H9 (cell line): ENCODE measurements at regions not wholly inside any gene's neighbourhood (a gene's known extent, or its start where the extent isn't known, plus 50 kb on each side); places are given as distances from the start of the nearest gene placed in this dataset.

Source experiments
- DNase-seq: peaks from one replicate; pipeline ENCODE4 v3.0.0-alpha.2; 2017
- H2AFZ ChIP-seq: one replicate; pipeline ENCODE4 v1.6.1; 2013; ENCODE audit warnings: mild to moderate bottlenecking, low read length, control low read depth, moderate library complexity
- H2AK5ac ChIP-seq: 2 replicates; pipeline ENCODE4 v1.6.1; 2013; ENCODE audit warnings: low read length, control low read depth, mixed read lengths; ENCODE audit not compliant: insufficient read length
- H2BK120ac ChIP-seq: one replicate; pipeline ENCODE4 v1.6.1; 2013; ENCODE audit warnings: low read depth, mild to moderate bottlenecking, low read length, control low read depth, inconsistent platforms; ENCODE audit not compliant: poor library complexity, severe bottlenecking
- H2BK12ac ChIP-seq: 2 replicates; pipeline ENCODE4 v1.6.1; 2013; ENCODE audit warnings: low read length, control low read depth, mixed read lengths, low read depth; ENCODE audit not compliant: insufficient read length
- H2BK15ac ChIP-seq: 2 replicates; pipeline ENCODE4 v1.6.1; 2013; ENCODE audit warnings: low read depth, low read length, control low read depth
- H2BK20ac ChIP-seq: one replicate; pipeline ENCODE4 v1.6.1; 2013; ENCODE audit warnings: low read depth, mild to moderate bottlenecking, low read length, control low read depth, inconsistent platforms; ENCODE audit not compliant: poor library complexity, severe bottlenecking
- H2BK5ac ChIP-seq: 2 replicates; pipeline ENCODE4 v1.6.1; 2013; ENCODE audit warnings: low read length, control low read depth, mixed read lengths; ENCODE audit not compliant: insufficient read length
- H3K14ac ChIP-seq: 2 replicates; pipeline ENCODE4 v1.6.1; 2013; ENCODE audit warnings: low read length, control low read depth; ENCODE audit not compliant: insufficient read depth
- H3K18ac ChIP-seq: 2 replicates; pipeline ENCODE4 v1.6.1; 2013; ENCODE audit warnings: low read depth, mild to moderate bottlenecking, mixed read lengths, low read length, control low read depth; ENCODE audit not compliant: insufficient read length
- H3K23ac ChIP-seq: 2 replicates; pipeline ENCODE4 v1.6.1; 2013; ENCODE audit warnings: low read length, control low read depth, mixed read lengths, low read depth; ENCODE audit not compliant: insufficient read length
- H3K23me2 ChIP-seq: 2 replicates; pipeline ENCODE4 v1.6.1; 2013; ENCODE audit warnings: low read depth, mild to moderate bottlenecking, mixed read lengths, low read length, control low read depth; ENCODE audit not compliant: insufficient read length, poor library complexity, severe bottlenecking
- H3K27ac ChIP-seq: 2 replicates; pipeline ENCODE4 v1.5.1; 2013; ENCODE audit warnings: low read length, control low read depth, mixed read lengths, low read depth; ENCODE audit not compliant: insufficient read length
- H3K27me3 ChIP-seq: 2 replicates; pipeline ENCODE4 v1.6.1; 2013; ENCODE audit warnings: low read length, control low read depth, inconsistent platforms; ENCODE audit not compliant: insufficient read depth
- H3K4ac ChIP-seq: 2 replicates; pipeline ENCODE4 v1.6.1; 2013; ENCODE audit warnings: low read depth, mild to moderate bottlenecking, control low read depth, inconsistent platforms, low read length, moderate library complexity
- H3K4me1 ChIP-seq: 2 replicates; pipeline ENCODE4 v1.6.1; 2013; ENCODE audit warnings: low read length, control low read depth, inconsistent platforms; ENCODE audit not compliant: insufficient read depth
- H3K4me2 ChIP-seq: 2 replicates; pipeline ENCODE4 v1.6.1; 2013; ENCODE audit warnings: low read length, control low read depth, mixed read lengths; ENCODE audit not compliant: insufficient read length, insufficient read depth
- H3K56ac ChIP-seq: 2 replicates; pipeline ENCODE4 v1.6.1; 2013; ENCODE audit warnings: low read depth, mild to moderate bottlenecking, mixed read lengths, low read length, control low read depth; ENCODE audit not compliant: insufficient read length
- H3K79me1 ChIP-seq: 2 replicates; pipeline ENCODE4 v1.6.1; 2013; ENCODE audit warnings: low read depth, mild to moderate bottlenecking, moderate library complexity, low read length, control low read depth, inconsistent platforms; ENCODE audit not compliant: insufficient read depth, poor library complexity, severe bottlenecking
- H3K79me2 ChIP-seq: 2 replicates; pipeline ENCODE4 v1.6.1; 2013; ENCODE audit warnings: low read length, control low read depth, inconsistent platforms; ENCODE audit not compliant: insufficient read depth
- H3K9ac ChIP-seq: 2 replicates; pipeline ENCODE4 v1.6.1; 2013; ENCODE audit warnings: low read length, control low read depth, mixed read lengths; ENCODE audit not compliant: insufficient read length; ENCODE audit errors: extremely low read depth
- H3K9me3 ChIP-seq: one replicate; pipeline ENCODE4 v1.6.1; 2013; ENCODE audit warnings: low read depth, low read length, inconsistent platforms; ENCODE audit not compliant: control insufficient read depth
- H3T11ph ChIP-seq: one replicate; pipeline ENCODE4 v1.6.1; 2013; ENCODE audit warnings: mild to moderate bottlenecking, low read length, control low read depth, inconsistent platforms
- H4K20me1 ChIP-seq: one replicate; pipeline ENCODE4 v1.6.1; 2013; ENCODE audit not compliant: control insufficient read depth, insufficient read length, insufficient read depth
- H4K5ac ChIP-seq: 2 replicates; pipeline ENCODE4 v1.6.1; 2013; ENCODE audit warnings: low read depth, mild to moderate bottlenecking, mixed read lengths, low read length, control low read depth; ENCODE audit not compliant: insufficient read length
- H4K8ac ChIP-seq: replicated peaks from 2 replicates; pipeline ENCODE4 v1.6.1; 2013; ENCODE audit warnings: low read length, control low read depth, mixed read lengths, low read depth; ENCODE audit not compliant: insufficient read length
- H4K91ac ChIP-seq: 2 replicates; pipeline ENCODE4 v1.6.1; 2013; ENCODE audit warnings: low read depth, mild to moderate bottlenecking, moderate library complexity, mixed read lengths, low read length, control low read depth; ENCODE audit not compliant: insufficient read length
- H3K27ac Mint-ChIP-seq, 3 experiments: 2 replicates in 2 of 3; 3 replicates in 1 of 3; pipeline ENCODE4 v1.8.0; 2020 to 2021; ENCODE audit warnings: mixed read lengths in 3 of 3, mild to moderate bottlenecking in 1 of 3, moderate library complexity in 1 of 3
- H3K27me3 Mint-ChIP-seq: 2 replicates; pipeline ENCODE4 v1.8.0; 2021; ENCODE audit warnings: low read depth, mild to moderate bottlenecking, moderate library complexity, mixed read lengths
- H3K36me3 Mint-ChIP-seq, 3 experiments: 2 replicates in 2 of 3; 3 replicates in 1 of 3; pipeline ENCODE4 v1.8.0; 2020 to 2021; ENCODE audit warnings: low read depth in 3 of 3, mixed read lengths in 3 of 3; ENCODE audit not compliant: insufficient read depth in 1 of 3
- H3K4me1 Mint-ChIP-seq, 2 experiments: 2 replicates each; pipeline ENCODE4 v1.8.0; 2020; ENCODE audit warnings: mixed read lengths in 2 of 2
- H3K4me3 Mint-ChIP-seq, 2 experiments: 2 replicates in 1 of 2; 3 replicates in 1 of 2; pipeline ENCODE4 v1.8.0; 2020 to 2021; ENCODE audit warnings: mild to moderate bottlenecking in 2 of 2, mixed read lengths in 2 of 2, moderate library complexity in 1 of 2
- H3K9me3 Mint-ChIP-seq, 2 experiments: 2 replicates in 1 of 2; 3 replicates in 1 of 2; pipeline ENCODE4 v1.8.0; 2020; ENCODE audit warnings: mild to moderate bottlenecking in 2 of 2, mixed read lengths in 2 of 2, moderate library complexity in 1 of 2
- WGBS: extraction: QIAGEN DNeasy Blood & Tissue Kit; methylation state at CpG from one replicate; pipeline ENCODE4 v1.1.7; 2013; ENCODE audit warnings: missing lambda C conversion rate, low lambda C conversion rate, mixed read lengths; ENCODE audit not compliant: insufficient read length; ENCODE audit errors: extremely low coverage; 5-methylcytosine and 5-hydroxymethylcytosine counted together
- TF ChIP-seq, protein P1 (sequence below): fragments of 200-600 bp; sonication (generic); conservative IDR thresholded peaks from 3 replicates; pipeline ENCODE4 v1.8.0; 2021; ENCODE audit warnings: antibody characterized with exemption, mild to moderate bottlenecking

DNA sequence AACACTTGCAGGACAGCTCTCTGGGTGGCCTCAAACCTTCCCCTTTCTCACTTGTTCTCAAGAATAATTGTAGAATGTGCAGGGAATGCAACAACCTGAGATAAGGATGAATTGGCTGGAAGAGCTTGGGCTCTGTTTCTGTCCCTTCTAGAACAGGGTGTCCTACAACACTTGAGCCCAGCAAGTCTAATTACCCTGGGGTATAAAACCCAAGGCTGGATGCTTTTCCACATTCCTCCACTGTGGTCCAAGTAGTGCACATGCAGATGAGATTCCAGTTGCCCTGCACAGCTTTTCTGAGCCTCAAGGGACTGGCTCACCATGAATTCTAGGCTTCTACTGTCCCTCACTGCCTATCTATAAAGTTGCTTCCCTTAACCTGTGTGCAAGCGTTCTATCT lies 140.8 kb upstream of the SPATS2L start:
- peaks cover 14 to 20% (median 19%) of the 10 kb centered on the region in 3 experiments for H3K36me3 Mint-ChIP-seq

More for the DNA sequence above, 140.8 kb upstream of the SPATS2L start:
- no peak overlapping the region for H3K4me2 ChIP-seq
- no peaks in the 10 kb centered on the region for H3K23me2 ChIP-seq
- no peaks in the 10 kb centered on the region for H3K79me2 ChIP-seq
- no peak overlapping the region for H4K5ac ChIP-seq
- H3K4ac ChIP-seq: no peak overlapping the region
- TF ChIP-seq, protein P1, sequence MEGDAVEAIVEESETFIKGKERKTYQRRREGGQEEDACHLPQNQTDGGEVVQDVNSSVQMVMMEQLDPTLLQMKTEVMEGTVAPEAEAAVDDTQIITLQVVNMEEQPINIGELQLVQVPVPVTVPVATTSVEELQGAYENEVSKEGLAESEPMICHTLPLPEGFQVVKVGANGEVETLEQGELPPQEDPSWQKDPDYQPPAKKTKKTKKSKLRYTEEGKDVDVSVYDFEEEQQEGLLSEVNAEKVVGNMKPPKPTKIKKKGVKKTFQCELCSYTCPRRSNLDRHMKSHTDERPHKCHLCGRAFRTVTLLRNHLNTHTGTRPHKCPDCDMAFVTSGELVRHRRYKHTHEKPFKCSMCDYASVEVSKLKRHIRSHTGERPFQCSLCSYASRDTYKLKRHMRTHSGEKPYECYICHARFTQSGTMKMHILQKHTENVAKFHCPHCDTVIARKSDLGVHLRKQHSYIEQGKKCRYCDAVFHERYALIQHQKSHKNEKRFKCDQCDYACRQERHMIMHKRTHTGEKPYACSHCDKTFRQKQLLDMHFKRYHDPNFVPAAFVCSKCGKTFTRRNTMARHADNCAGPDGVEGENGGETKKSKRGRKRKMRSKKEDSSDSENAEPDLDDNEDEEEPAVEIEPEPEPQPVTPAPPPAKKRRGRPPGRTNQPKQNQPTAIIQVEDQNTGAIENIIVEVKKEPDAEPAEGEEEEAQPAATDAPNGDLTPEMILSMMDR: no peak
- no peak overlapping the region for H3K14ac ChIP-seq
- H3K27ac ChIP-seq: no peak overlapping the region
- no peak overlapping the region for H3K23ac ChIP-seq
- no peak overlapping the region for H3T11ph ChIP-seq
- no peak overlapping the region for H4K91ac ChIP-seq
- no peak overlapping the region for H2BK20ac ChIP-seq
- H3K79me1 ChIP-seq: no peaks in the 10 kb centered on the region
- peaks cover 12% of the 10 kb centered on the region for H3K4me1 ChIP-seq
- no peak overlapping the region for H3K56ac ChIP-seq
- H2AK5ac ChIP-seq: no peak overlapping the region
- H2AFZ ChIP-seq: no peak overlapping the region
- no peak overlapping the region for H3K27ac Mint-ChIP-seq
- no peak overlapping the region for H3K18ac ChIP-seq
- no peak overlapping the region for H3K4me3 Mint-ChIP-seq
- no peak overlapping the region for H2BK5ac ChIP-seq
- H3K4me1 Mint-ChIP-seq: peaks cover 21 to 27% of the 10 kb centered on the region in 2 experiments
- no peak for DNase-seq
- no peaks in the 10 kb centered on the region for H3K27me3 ChIP-seq
- no peak overlapping the region for H2BK15ac ChIP-seq
- H3K9ac ChIP-seq: no peak overlapping the region
- H2BK120ac ChIP-seq: no peak overlapping the region
- no peak overlapping the region for H2BK12ac ChIP-seq
- WGBS: no CpG with 5 or more reads among the region's 1 CpG
- no peak overlapping the region for H4K8ac ChIP-seq
- no peaks in the 10 kb centered on the region for H4K20me1 ChIP-seq
- H3K9me3 Mint-ChIP-seq: peaks cover 12 to 32% of the 10 kb centered on the region in 2 experiments
- H3K9me3 ChIP-seq: peaks cover 19% of the 10 kb centered on the region
- H3K27me3 Mint-ChIP-seq: no peaks in the 10 kb centered on the region; the same call in 1 of the 2 replicates
